GM13977 (cell line): ENCODE measurements at regions not wholly inside any gene's neighbourhood (a gene's known extent, or its start where the extent isn't known, plus 50 kb on each side); places are given as distances from the start of the nearest gene placed in this dataset.

ENCODE experiments used
- DNase-seq: peaks from one replicate; pipeline ENCODE4 v3.0.0; 2012; ENCODE audit warnings: low spot score
- in situ Hi-C: fragments of 300-500 bp; cut with MboI; formaldehyde crosslinking; loops from one replicate; pipeline ENCODE4 v1.12.0; 2022; ENCODE audit warnings: low sequenced_read_pairs, low pct_unique_long_range_greater_than_20kb, mixed read lengths, inconsistent platforms; ENCODE audit not compliant: unreplicated experiment
- TF ChIP-seq, protein P1 (sequence below): IDR thresholded peaks from 2 replicates; pipeline ENCODE4 v1.5.1; 2012; ENCODE audit warnings: mild to moderate bottlenecking, control low read depth; ENCODE audit not compliant: insufficient read depth; ENCODE audit errors: extremely low read depth, missing control alignments

DNA sequence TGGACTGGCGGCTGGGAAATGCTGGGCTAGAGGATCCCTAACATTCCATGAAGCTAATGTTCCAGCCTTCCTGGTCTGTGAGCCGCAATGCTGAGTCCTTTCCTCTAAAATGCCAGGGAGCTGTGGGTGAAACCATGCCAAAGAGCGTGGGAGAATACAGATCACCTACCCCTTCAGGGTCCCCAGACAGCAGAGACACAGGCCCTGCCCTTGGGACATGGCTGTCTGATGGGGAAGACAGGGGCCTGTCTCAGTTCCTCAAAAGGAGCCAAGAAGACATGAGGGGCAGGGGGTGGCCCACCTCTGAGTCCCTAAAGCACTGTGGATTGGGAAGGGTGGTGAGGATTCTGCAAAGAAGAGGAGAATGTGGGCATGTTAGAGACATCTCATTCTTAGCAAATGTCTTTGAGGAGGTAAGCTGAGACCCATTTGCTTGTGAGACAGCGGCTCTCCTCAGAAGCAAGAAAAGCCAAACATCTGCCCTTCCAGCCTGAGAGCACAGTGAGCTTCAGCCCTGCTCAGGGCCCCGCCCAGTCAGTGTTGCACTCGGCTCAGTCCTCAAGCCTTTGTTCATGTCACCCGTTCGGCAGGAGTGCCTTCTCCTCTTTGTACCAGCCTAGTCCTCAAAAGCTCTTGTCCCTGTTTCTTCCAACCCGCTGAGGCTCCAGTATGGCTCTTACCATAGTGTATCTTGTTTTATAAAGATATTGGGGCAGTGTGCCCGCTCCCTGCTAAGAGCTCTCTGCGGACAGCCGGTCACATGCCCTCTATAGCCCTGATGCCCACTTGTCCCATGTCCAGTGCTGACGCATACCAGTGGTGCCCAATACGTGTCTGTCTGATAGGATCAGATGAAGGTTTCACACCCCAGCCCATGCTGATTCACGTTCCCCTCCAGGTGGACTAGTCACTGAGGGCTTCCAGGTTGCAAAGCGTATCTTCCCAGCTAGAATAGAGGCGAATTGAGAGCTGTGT, 286.2 kb downstream of the CYP26B1 start:
- TF ChIP-seq, protein P1, sequence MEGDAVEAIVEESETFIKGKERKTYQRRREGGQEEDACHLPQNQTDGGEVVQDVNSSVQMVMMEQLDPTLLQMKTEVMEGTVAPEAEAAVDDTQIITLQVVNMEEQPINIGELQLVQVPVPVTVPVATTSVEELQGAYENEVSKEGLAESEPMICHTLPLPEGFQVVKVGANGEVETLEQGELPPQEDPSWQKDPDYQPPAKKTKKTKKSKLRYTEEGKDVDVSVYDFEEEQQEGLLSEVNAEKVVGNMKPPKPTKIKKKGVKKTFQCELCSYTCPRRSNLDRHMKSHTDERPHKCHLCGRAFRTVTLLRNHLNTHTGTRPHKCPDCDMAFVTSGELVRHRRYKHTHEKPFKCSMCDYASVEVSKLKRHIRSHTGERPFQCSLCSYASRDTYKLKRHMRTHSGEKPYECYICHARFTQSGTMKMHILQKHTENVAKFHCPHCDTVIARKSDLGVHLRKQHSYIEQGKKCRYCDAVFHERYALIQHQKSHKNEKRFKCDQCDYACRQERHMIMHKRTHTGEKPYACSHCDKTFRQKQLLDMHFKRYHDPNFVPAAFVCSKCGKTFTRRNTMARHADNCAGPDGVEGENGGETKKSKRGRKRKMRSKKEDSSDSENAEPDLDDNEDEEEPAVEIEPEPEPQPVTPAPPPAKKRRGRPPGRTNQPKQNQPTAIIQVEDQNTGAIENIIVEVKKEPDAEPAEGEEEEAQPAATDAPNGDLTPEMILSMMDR = no peak
- in situ Hi-C loops = no loop called here
- DNase-seq = no peak

DNA sequence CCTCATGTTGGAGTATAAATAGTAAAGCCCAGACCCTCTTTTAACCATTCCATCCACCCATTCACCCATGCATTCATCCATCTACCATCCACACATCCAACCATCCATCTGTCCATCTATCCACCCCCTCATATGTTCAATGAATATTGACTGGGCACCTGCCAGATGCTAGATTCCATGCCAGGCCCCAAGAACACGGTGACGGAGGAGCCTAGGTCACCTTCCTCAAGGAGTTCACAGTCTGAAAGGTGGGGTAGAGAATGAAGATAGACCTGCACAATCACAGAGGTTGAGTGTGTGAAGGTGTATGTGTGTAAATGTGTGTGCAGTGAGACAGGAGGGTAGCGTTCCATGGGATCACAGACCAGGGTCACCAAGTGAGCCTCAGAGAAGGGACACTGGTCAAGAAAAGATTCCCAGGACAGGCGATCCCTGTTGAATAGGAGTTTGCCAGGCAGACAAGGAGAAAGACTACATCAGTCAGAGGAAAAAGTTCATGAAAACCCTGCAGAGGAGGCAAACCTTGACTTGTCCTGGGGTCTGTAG, 287.2 kb downstream of the CYP26B1 start:
- in situ Hi-C loops = no loop called here
- TF ChIP-seq, protein P1 = no peak
- no peak for DNase-seq

DNA sequence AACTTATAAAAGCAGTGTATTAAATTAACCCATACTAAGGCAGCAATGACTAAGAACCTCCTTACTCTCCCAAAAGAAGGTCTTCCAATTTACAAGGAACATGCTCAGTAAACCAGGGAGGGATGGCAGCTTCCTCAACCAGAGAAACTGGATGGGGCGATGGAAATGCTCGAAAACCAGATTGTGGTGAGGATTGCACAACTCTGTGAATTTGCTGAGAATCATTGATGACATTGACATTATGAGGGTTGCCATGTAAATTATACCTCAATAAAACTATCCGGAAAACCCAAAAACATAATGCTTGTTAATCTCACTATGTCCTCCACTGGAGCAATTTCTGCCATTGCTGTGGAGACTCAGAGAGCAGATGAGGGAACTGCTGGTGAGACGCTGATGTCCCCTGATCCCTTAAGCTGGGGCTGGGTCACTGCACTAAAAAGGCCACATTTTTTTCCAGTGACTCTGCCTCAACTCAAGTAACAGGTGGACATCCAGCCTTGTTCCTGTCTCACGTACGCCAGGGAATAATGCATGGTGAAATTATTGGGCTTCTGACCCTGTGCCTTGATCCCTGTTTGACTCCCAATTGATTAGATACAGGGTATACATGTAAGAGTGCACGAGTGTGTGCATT, 288.3 kb downstream of the CYP26B1 start:
- in situ Hi-C loops = no loop called here
- TF ChIP-seq, protein P1 = no peak
- no peak for DNase-seq

DNA sequence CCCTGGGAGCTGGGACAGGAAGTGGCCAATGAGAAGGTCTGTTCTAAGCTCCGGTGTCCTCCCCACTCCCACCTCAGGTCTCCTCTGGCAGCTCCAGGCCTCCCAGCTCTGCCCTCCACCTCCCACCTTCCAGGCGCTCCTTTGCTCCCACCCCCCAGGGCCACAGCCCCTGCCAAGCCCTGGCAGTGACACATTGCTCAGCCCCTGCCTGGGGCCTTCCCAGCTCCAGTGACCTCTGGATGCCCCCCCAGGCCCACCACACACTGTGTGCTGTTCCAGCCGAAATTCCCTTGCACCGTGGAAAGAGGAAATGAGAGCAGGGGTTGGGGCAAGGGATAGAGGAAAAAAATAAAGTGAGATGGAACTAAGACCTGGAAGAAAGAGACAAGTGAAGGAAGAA, 289.6 kb downstream of the CYP26B1 start:
- in situ Hi-C loops = no loop called here
- TF ChIP-seq, protein P1 = no peak
- no peak for DNase-seq

DNA sequence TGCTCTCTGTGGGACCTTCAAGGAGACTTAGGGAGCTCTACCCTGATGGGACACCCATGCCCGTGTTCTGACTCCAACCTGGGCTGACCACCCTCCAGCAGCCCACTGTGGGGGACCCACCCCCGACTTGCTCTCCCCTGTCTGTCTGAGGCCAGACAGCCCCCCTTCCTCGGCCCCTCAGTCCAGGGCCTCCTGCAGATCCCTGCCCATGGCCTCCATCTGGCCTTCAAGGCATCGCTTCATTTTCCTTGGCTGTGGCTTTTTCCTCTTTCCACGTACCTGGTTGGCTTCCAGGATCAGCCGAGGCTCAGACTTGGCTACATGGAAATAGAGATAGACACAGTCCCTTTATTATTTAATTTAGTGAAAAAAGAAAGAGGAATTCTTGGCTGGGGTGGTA, 290.0 kb downstream of the CYP26B1 start:
- no peak for DNase-seq
- in situ Hi-C loops = no loop called here
- TF ChIP-seq, protein P1 = no peak

DNA sequence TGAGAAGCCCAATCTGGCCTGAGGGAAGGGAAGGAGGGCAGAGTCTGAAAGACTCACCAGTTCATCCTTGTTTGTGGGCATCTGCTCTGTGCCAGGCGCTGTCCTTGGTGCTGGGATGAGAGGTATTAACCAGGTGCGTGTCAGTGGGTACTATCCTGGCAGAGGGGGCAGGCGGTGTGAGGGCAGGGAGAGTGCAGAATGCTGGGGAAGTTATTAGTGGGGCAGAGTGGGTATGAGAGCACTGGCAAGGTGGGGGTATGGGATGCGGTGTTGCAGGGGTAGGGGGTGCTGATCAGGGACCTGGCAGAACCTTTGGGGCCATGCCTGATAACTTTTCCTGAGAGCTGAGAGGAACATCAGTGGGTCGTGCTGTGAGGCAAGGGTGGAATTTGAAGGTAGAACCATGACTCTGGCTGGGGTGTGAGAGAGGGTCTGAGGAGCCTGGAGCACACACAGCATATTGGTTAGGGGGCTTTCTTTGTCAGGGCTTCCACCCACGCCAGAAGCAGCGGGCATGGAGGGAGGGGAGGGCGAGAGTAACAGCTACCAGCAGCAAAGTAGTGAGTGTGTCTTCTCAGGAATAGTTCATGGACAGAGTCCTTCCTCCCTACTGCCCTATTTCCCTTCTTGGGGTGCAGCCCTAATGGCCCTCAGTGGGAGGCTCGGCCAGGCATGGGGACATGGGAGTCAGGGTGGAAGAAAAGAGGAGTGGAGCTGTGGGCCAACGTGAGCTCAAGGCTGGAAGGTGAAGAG, 290.7 kb downstream of the CYP26B1 start:
- no peak for DNase-seq
- TF ChIP-seq, protein P1 = no peak
- in situ Hi-C loops = no loop called here
